Mammary epithelial cell (primary cell): ENCODE measurements at regions not wholly inside any gene's neighbourhood (a gene's known extent, or its start where the extent isn't known, plus 50 kb on each side); places are given as distances from the start of the nearest gene placed in this dataset.

Experiments used
- CTCF ChIP-seq, 2 donors: IDR thresholded peaks in 1 of 2; conservative IDR thresholded peaks in 1 of 2; 2 replicates each; pipeline ENCODE4 v1.5.1; 2011 to 2012; ENCODE audit warnings: inconsistent platforms in 2 of 2, low read length in 2 of 2, mild to moderate bottlenecking in 2 of 2, control low read depth in 1 of 2, low read depth in 1 of 2; ENCODE audit not compliant: insufficient read depth in 1 of 2; ENCODE audit errors: extremely low read depth in 1 of 2
- EZH2 ChIP-seq: IDR thresholded peaks from 2 replicates; pipeline ENCODE4 v1.6.1; 2012; ENCODE audit warnings: low read length, inconsistent platforms, borderline replicate concordance

- TF ChIP-seq CTCF (conservative IDR thresholded peaks at IDR 0.05 in 1 of 2, IDR thresholded peaks at IDR 0.05 in 1 of 2; ENCODE audit: extremely low read depth in 1 of 2, insufficient read depth in 1 of 2, low read depth in 1 of 2, low read length in 2 of 2) (no peak), EZH2 (no peak)
These were observed 74.9 kb upstream of the GAREM1 start for GRCh38 chr18:32545631-32546030.
